Left lung (tissue), 4 donors: ENCODE measurements at regions not wholly inside any gene's neighbourhood (a gene's known extent, or its start where the extent isn't known, plus 50 kb on each side); places are given as distances from the start of the nearest gene placed in this dataset.

ENCODE experiments used
- ATAC-seq: fragments of 200-7000 bp; cut with Tn5 transposase; one replicate; pipeline ENCODE4 v1.9.1; 2020; ENCODE audit warnings: moderate library complexity
- DNase-seq, 4 donors: peaks; one replicate each; pipeline ENCODE4 v3.0.0-alpha.2; 2013 to 2020
- H3K27ac ChIP-seq, 2 donors: fragments of 200-600 bp; sonication (generic) in 1 of 2; one replicate each; pipeline versions ENCODE4 v1.5.0 to v1.8.0; 2020 to 2021
- H3K27me3 ChIP-seq, 2 donors: fragments of 200-600 bp; sonication (generic) in 1 of 2; one replicate each; pipeline versions ENCODE4 v1.5.0 to v1.8.0; 2020 to 2021
- H3K36me3 ChIP-seq, 2 donors: fragments of 200-600 bp; sonication (generic) in 1 of 2; one replicate each; pipeline versions ENCODE4 v1.5.0 to v1.8.0; 2020 to 2021
- H3K4me1 ChIP-seq, 2 donors: fragments of 200-600 bp; one replicate each; pipeline ENCODE4 v1.8.0; 2021
- H3K4me3 ChIP-seq, 2 donors: fragments of 200-600 bp; sonication (generic) in 1 of 2; one replicate each; pipeline versions ENCODE4 v1.5.0 to v1.8.0; 2020 to 2021; ENCODE audit warnings: mild to moderate bottlenecking in 1 of 2
- H3K9me3 ChIP-seq, 2 donors: fragments of 200-600 bp; sonication (generic) in 1 of 2; one replicate each; pipeline versions ENCODE4 v1.5.0 to v1.8.0; 2020 to 2021
- intact Hi-C, 2 donors: fragments of 100-400 bp; cut with DNase I; formaldehyde crosslinking; loops; one replicate each; pipeline versions ENCODE4 v1.11.2 to v1.14.2; 2022
- TF ChIP-seq, protein P1 (sequence below), 2 donors: fragments of 200-600 bp; sonication (generic) in 1 of 2; IDR thresholded peaks; one replicate each; pipeline versions ENCODE4 v1.5.0 to v1.8.0; 2021; ENCODE audit warnings: antibody characterized with exemption in 2 of 2
- donor health status: DM: no; HTN: yes; CAD: no.
- donor health status: DM: no; HTN: no; CAD: no.

DNA sequence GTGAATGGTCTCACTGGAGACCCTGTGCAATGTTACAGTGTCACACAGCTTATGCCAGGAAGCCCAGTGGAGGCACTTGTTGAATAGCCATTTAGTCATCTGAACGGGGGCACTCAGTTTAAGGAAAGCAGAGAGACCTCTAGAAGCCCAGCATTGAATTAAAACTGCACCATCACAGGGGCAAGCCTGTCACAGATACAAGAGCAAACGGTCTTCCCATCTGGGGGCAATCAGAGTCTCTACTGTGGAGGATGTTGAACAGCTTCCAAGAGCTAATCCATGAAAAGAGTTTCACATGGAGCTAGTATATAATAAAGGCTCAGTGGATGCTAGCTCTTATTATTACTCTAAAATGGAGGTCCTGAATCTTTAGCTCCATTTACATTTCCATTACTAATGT, 553.7 kb upstream of the ARRDC4 start:
- ATAC-seq: no peak
- no peaks in the 10 kb centered on the region for H3K4me1 ChIP-seq
- H3K9me3 ChIP-seq: no peaks in the 10 kb centered on the region
- H3K27ac ChIP-seq: no peak overlapping the region
- no peak for DNase-seq
- intact Hi-C loops: no loop called here
- H3K27me3 ChIP-seq: no peaks in the 10 kb centered on the region
- no peaks in the 10 kb centered on the region for H3K36me3 ChIP-seq
- TF ChIP-seq, protein P1, sequence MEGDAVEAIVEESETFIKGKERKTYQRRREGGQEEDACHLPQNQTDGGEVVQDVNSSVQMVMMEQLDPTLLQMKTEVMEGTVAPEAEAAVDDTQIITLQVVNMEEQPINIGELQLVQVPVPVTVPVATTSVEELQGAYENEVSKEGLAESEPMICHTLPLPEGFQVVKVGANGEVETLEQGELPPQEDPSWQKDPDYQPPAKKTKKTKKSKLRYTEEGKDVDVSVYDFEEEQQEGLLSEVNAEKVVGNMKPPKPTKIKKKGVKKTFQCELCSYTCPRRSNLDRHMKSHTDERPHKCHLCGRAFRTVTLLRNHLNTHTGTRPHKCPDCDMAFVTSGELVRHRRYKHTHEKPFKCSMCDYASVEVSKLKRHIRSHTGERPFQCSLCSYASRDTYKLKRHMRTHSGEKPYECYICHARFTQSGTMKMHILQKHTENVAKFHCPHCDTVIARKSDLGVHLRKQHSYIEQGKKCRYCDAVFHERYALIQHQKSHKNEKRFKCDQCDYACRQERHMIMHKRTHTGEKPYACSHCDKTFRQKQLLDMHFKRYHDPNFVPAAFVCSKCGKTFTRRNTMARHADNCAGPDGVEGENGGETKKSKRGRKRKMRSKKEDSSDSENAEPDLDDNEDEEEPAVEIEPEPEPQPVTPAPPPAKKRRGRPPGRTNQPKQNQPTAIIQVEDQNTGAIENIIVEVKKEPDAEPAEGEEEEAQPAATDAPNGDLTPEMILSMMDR (IDR thresholded peaks at IDR 0.05): no peak
- H3K4me3 ChIP-seq: no peak overlapping the region

DNA sequence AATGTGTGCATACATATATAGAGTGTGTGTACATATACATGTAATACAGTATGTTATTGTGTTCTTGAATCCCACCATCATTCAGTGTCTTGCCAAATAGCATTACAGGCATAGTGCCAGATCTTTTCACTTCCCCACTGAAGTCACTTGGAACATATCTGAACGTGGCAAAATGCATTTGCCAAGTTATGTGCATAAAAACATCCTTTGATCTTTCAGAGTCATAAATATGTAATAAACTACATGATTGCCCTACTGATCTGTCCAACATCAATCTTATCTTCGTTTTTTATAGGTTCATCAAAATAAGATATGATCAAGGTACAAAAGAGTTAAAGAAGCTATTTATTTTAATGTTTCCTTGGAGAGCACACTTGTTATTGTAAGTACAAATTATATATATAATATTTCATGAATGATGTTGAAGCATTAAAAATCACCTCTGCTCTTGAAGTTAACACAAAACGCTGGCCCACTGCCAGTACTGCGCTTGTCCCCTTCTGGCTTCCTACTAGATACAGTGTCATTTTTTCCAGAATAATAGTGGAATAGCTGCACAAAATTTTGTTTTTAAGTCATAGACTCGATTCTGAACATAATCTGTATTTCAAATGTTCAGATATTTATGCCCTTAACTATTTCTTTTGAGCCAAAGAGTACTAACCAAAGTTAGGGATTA, 549.5 kb upstream of the ARRDC4 start:
- intact Hi-C loops: no loop called here
- Histone ChIP-seq H3K36me3 (no peaks in the 10 kb centered on the region), H3K9me3 (peaks cover 0 to 4% of the 10 kb centered on the region in 2 donors), H3K4me1 (no peaks in the 10 kb centered on the region), H3K27me3 (no peaks in the 10 kb centered on the region), H3K27ac (no peak overlapping the region), H3K4me3 (no peak overlapping the region)
- TF ChIP-seq, protein P1 (IDR thresholded peaks at IDR 0.05): no peak
- ATAC-seq (no peak), DNase-seq (peak in 1 of 4 donors; percentile 9)

DNA sequence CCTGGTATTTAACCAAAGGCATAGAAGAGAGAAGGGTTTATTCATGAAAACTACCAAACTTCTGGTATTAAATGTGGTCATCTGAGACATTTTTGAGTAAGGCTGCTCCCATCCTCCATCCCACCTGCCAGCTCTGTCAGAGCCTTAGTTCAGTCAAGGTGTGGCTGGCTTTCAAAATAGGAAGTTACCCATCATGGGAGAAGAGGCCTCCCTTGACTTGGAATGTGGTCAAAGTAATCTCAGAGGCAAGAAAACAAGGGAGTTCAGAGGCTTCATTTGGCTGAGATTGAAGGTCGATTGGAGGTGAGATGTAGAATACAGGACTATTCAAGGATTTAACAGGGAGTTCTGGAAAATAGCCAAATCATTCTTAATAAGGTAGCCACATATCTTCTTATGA, 540.4 kb upstream of the ARRDC4 start:
- intact Hi-C loops: no loop called here
- Histone ChIP-seq H3K27ac (no peak overlapping the region), H3K4me1 (no peaks in the 10 kb centered on the region), H3K9me3 (peaks cover 0 to 3% of the 10 kb centered on the region in 2 donors), H3K27me3 (no peaks in the 10 kb centered on the region), H3K4me3 (no peak overlapping the region), H3K36me3 (no peaks in the 10 kb centered on the region)
- no peak for DNase-seq
- no peak for ATAC-seq
- TF ChIP-seq, protein P1 (IDR thresholded peaks at IDR 0.05): no peak

DNA sequence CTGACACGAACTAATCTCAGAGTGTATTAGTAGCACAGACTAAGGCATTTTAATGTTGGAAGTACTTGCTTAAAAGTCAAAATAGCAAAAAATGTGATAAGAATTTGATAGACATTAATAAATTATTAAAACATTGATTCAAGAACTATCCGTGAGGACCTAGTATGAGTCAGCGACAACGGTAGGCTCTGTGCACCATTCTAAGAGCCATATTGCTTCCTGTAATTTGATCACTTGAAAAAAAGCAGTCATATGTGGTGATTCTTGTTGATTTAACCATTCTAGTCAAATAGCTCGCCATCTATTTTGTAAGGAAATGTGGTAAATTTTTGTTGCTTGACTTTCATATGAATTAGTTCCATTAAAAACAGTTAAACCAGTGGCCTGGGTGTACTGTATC, 534.9 kb upstream of the ARRDC4 start:
- no peak for ATAC-seq
- TF ChIP-seq, protein P1 (IDR thresholded peaks at IDR 0.05): no peak
- H3K4me3 ChIP-seq: no peak overlapping the region
- H3K4me1 ChIP-seq: no peaks in the 10 kb centered on the region
- H3K9me3 ChIP-seq: no peaks in the 10 kb centered on the region
- no peaks in the 10 kb centered on the region for H3K36me3 ChIP-seq
- DNase-seq: no peak
- no peaks in the 10 kb centered on the region for H3K27me3 ChIP-seq
- H3K27ac ChIP-seq: no peak overlapping the region
- intact Hi-C loops: no loop called here

DNA sequence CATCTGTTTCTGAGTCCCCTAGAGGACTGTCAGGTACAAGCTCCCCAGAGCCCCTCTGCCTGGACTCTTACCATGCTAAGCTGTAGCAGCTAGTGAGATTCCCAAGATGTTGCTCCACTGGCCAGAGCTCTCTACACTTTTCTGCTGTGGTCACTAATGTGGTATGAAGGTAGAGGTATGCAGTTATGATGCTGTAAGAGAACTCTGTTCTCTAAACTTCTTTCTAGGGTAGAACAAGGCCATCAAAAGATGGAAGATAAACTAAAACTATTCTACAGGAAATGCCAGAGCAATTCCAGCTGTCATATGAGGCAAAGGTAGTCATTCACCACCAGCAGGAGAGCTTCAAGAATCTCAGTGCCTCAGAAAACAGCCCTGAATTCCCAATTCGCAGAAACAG, 517.4 kb upstream of the ARRDC4 start:
- Histone ChIP-seq H3K4me3 (no peak overlapping the region), H3K27me3 (no peaks in the 10 kb centered on the region), H3K9me3 (no peaks in the 10 kb centered on the region), H3K36me3 (no peaks in the 10 kb centered on the region), H3K4me1 (no peaks in the 10 kb centered on the region), H3K27ac (no peak overlapping the region)
- ATAC-seq: no peak
- intact Hi-C loops: no loop called here
- TF ChIP-seq, protein P1 (IDR thresholded peaks at IDR 0.05): no peak
- DNase-seq: no peak
